ENCODE measurements at regions not wholly inside any gene's neighbourhood (a gene's known extent, or its start where the extent isn't known, plus 50 kb on each side); places are given as distances from the start of the nearest gene placed in this dataset.

GRCh38 chr6:130622142-130622541 is 205.1 kb upstream of the SMLR1 start:
- Histone ChIP-seq H3K27me3 (replicated peaks; ENCODE audit: control insufficient read depth, insufficient read depth, low read length) (no peaks in the 10 kb centered on the region), H3K4me3 (replicated peaks; ENCODE audit: low read depth, low read length) (no peak overlapping the region), H3K36me3 (ENCODE audit: control insufficient read depth, insufficient read depth, low read length) (no peaks in the 10 kb centered on the region)
- TF ChIP-seq CTCF (IDR thresholded peaks at IDR 0.05; ENCODE audit: insufficient read depth, low read length, poor library complexity, severe bottlenecking): no peak
- no peak for DNase-seq (ENCODE audit: extremely low read depth, insufficient read length)

DNA sequence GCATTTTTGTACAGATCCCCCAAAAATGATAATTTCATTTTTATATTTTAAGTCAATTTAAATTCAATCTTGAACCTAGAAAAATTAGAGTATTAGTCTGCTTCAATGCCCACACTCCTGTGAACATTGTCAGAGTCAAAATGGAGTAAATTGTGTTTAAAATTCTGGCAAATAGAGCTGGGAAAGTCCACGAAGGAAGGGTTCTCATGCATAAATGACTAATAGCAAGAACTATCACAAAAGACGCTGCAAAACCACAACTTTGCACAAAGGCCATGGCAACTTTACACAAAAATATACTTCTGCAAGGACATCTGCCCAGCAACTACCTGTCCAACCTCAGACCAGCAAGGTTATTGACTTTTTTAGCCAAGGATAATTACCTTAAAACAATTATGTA is 203.2 kb upstream of the SMLR1 start:
- H3K36me3 ChIP-seq (ENCODE audit: control insufficient read depth, insufficient read depth, low read length): no peaks in the 10 kb centered on the region
- H3K27me3 ChIP-seq (replicated peaks; ENCODE audit: control insufficient read depth, insufficient read depth, low read length): no peaks in the 10 kb centered on the region
- peak; percentile 70 for DNase-seq (ENCODE audit: extremely low read depth, insufficient read length)
- H3K4me3 ChIP-seq (replicated peaks; ENCODE audit: low read depth, low read length): no peak overlapping the region
- TF ChIP-seq CTCF (IDR thresholded peaks at IDR 0.05; ENCODE audit: insufficient read depth, low read length, poor library complexity, severe bottlenecking): no peak

DNA sequence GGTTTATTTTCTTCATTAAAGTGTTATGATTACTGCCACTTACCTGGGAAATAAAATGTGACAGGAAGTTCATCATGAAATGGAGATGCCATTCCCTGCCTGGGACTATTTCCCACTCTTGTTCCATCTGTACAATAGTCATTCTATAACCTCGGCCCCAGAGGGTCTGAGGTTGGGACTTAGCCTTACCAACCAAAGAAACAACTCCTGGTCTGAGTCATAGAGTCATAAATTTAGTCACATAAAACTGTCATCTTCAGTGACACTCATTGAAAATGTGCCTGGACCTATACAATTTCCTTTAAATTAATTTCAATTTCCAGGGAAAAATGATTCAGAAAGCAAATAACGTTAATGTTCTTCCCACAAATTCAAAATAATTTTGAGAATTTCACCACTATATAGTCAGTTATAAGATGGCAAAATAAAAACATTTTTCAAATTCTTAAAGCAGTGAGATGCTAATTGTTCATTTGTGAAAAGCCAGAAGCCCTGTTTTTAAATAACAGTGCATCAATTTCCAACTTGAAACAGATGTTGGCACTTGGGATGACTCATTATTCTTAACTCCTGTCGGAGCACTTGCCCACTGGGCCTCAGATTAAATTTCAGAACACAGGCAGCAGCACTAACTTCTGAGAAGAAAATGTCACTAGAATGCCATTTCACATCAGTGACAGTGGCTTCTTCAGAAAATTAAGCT is 201.2 kb upstream of the SMLR1 start:
- no peak for TF ChIP-seq CTCF (IDR thresholded peaks at IDR 0.05; ENCODE audit: insufficient read depth, low read length, poor library complexity, severe bottlenecking)
- Histone ChIP-seq H3K27me3 (replicated peaks; ENCODE audit: control insufficient read depth, insufficient read depth, low read length) (no peaks in the 10 kb centered on the region), H3K4me3 (replicated peaks; ENCODE audit: low read depth, low read length) (no peak overlapping the region), H3K36me3 (ENCODE audit: control insufficient read depth, insufficient read depth, low read length) (no peaks in the 10 kb centered on the region)
- DNase-seq (ENCODE audit: extremely low read depth, insufficient read length): peak; percentile 50

- Histone ChIP-seq H3K27me3 (replicated peaks; ENCODE audit: control insufficient read depth, insufficient read depth, low read length) (no peaks in the 10 kb centered on the region), H3K4me3 (replicated peaks; ENCODE audit: low read depth, low read length) (no peak overlapping the region), H3K36me3 (ENCODE audit: control insufficient read depth, insufficient read depth, low read length) (no peaks in the 10 kb centered on the region)
- DNase-seq (ENCODE audit: extremely low read depth, insufficient read length): no peak
- TF ChIP-seq CTCF (IDR thresholded peaks at IDR 0.05; ENCODE audit: insufficient read depth, low read length, poor library complexity, severe bottlenecking): no peak
Observed at GRCh38 chr6:130628862-130629261, 198.3 kb upstream of the SMLR1 start.

DNA sequence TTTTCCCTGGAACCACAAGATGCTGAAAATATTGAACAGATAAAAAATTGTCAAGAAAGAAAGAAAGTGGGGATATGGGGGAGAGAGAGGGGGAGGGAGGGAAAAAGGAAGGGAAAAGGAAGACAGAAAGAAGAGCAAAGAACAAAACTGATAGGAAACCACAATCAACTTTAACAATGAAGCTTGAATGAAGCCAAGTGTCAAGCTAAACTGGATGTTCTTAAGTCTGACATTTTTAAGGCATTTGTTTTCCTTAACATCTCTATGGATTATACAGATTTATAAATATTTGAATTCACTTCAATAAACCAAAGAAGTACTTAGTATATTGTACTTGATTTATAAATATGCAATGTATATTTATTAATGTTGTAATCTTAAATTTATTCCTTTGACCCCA is 197.6 kb upstream of the SMLR1 start:
- no peak for TF ChIP-seq CTCF (IDR thresholded peaks at IDR 0.05; ENCODE audit: insufficient read depth, low read length, poor library complexity, severe bottlenecking)
- Histone ChIP-seq H3K4me3 (replicated peaks; ENCODE audit: low read depth, low read length) (no peak overlapping the region), H3K36me3 (ENCODE audit: control insufficient read depth, insufficient read depth, low read length) (no peaks in the 10 kb centered on the region), H3K27me3 (replicated peaks; ENCODE audit: control insufficient read depth, insufficient read depth, low read length) (no peaks in the 10 kb centered on the region)
- DNase-seq (ENCODE audit: extremely low read depth, insufficient read length): no peak

DNA sequence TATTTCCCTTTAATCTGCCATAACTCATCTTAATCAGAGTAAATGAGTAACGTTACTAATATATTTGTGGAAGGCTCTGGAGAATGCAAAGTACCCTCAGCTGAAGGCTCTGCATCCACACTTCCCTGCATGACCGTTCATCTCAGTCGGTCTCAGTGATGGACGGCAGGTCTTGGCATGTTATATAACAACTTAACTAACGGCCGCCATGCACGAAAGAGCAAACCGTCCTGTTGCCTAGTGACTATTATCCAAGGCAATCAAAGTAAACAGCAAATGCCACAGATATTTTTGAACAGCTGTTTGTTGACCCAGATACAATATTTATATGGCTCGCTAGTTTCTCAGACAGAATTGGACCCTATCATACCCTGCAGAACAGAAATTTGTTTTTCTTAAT is 194.9 kb upstream of the SMLR1 start:
- no peaks in the 10 kb centered on the region for H3K27me3 ChIP-seq (replicated peaks; ENCODE audit: control insufficient read depth, insufficient read depth, low read length)
- no peak for TF ChIP-seq CTCF (IDR thresholded peaks at IDR 0.05; ENCODE audit: insufficient read depth, low read length, poor library complexity, severe bottlenecking)
- no peak overlapping the region for H3K4me3 ChIP-seq (replicated peaks; ENCODE audit: low read depth, low read length)
- DNase-seq (ENCODE audit: extremely low read depth, insufficient read length): no peak
- H3K36me3 ChIP-seq (ENCODE audit: control insufficient read depth, insufficient read depth, low read length): no peaks in the 10 kb centered on the region
